ENCODE measurements at regions not wholly inside any gene's neighbourhood (a gene's known extent, or its start where the extent isn't known, plus 50 kb on each side); places are given as distances from the start of the nearest gene placed in this dataset.

- TF ChIP-seq, protein P1, sequence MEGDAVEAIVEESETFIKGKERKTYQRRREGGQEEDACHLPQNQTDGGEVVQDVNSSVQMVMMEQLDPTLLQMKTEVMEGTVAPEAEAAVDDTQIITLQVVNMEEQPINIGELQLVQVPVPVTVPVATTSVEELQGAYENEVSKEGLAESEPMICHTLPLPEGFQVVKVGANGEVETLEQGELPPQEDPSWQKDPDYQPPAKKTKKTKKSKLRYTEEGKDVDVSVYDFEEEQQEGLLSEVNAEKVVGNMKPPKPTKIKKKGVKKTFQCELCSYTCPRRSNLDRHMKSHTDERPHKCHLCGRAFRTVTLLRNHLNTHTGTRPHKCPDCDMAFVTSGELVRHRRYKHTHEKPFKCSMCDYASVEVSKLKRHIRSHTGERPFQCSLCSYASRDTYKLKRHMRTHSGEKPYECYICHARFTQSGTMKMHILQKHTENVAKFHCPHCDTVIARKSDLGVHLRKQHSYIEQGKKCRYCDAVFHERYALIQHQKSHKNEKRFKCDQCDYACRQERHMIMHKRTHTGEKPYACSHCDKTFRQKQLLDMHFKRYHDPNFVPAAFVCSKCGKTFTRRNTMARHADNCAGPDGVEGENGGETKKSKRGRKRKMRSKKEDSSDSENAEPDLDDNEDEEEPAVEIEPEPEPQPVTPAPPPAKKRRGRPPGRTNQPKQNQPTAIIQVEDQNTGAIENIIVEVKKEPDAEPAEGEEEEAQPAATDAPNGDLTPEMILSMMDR (IDR thresholded peaks at IDR 0.05): no peak
- TF ChIP-seq TCF7L2 (IDR thresholded peaks at IDR 0.05; ENCODE audit: low read depth, low read length) (no peak), POLR2AphosphoS5 (IDR thresholded peaks at IDR 0.05; ENCODE audit: low read depth, low read length) (no peak), SIN3A (IDR thresholded peaks at IDR 0.05; ENCODE audit: borderline replicate concordance, insufficient read depth, low read depth, low read length) (no peak)
- TF ChIP-seq, protein P2, sequence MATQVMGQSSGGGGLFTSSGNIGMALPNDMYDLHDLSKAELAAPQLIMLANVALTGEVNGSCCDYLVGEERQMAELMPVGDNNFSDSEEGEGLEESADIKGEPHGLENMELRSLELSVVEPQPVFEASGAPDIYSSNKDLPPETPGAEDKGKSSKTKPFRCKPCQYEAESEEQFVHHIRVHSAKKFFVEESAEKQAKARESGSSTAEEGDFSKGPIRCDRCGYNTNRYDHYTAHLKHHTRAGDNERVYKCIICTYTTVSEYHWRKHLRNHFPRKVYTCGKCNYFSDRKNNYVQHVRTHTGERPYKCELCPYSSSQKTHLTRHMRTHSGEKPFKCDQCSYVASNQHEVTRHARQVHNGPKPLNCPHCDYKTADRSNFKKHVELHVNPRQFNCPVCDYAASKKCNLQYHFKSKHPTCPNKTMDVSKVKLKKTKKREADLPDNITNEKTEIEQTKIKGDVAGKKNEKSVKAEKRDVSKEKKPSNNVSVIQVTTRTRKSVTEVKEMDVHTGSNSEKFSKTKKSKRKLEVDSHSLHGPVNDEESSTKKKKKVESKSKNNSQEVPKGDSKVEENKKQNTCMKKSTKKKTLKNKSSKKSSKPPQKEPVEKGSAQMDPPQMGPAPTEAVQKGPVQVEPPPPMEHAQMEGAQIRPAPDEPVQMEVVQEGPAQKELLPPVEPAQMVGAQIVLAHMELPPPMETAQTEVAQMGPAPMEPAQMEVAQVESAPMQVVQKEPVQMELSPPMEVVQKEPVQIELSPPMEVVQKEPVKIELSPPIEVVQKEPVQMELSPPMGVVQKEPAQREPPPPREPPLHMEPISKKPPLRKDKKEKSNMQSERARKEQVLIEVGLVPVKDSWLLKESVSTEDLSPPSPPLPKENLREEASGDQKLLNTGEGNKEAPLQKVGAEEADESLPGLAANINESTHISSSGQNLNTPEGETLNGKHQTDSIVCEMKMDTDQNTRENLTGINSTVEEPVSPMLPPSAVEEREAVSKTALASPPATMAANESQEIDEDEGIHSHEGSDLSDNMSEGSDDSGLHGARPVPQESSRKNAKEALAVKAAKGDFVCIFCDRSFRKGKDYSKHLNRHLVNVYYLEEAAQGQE (IDR thresholded peaks at IDR 0.05; ENCODE audit: insufficient read depth in 1 of 2, low read depth in 2 of 2, low read length in 1 of 2): no peak
Observed at GRCh38 chr12:63304887-63305316, 153.9 kb upstream of the AVPR1A start.
